Dendritic cell treated with granulocyte-macrophage colony-stimulating factor and Interleukin-4, amounts not matched to agents 40 ng/mL and 50 ng/mL, for 4 days (primary cell): ENCODE measurements at regions not wholly inside any gene's neighbourhood (a gene's known extent, or its start where the extent isn't known, plus 50 kb on each side); places are given as distances from the start of the nearest gene placed in this dataset.

ENCODE experiments used
- H3K27ac Mint-ChIP-seq: one replicate; pipeline ENCODE4 v1.8.0; 2022; ENCODE audit warnings: mild to moderate bottlenecking, mixed read lengths
- H3K27me3 Mint-ChIP-seq: one replicate; pipeline ENCODE4 v1.8.0; 2022; ENCODE audit warnings: mild to moderate bottlenecking, mixed read lengths
- H3K36me3 Mint-ChIP-seq: one replicate; pipeline ENCODE4 v1.8.0; 2022; ENCODE audit warnings: low read depth, mixed read lengths
- H3K4me1 Mint-ChIP-seq: one replicate; pipeline ENCODE4 v1.8.0; 2022; ENCODE audit warnings: low read depth, mixed read lengths
- H3K4me3 Mint-ChIP-seq: one replicate; pipeline ENCODE4 v1.8.0; 2022; ENCODE audit warnings: mild to moderate bottlenecking, moderate library complexity, mixed read lengths
- H3K9me3 Mint-ChIP-seq: one replicate; pipeline ENCODE4 v1.8.0; 2022; ENCODE audit warnings: mixed read lengths
- intact Hi-C: fragments of 100-400 bp; cut with micrococcal nuclease; formaldehyde crosslinking; loops from one replicate; pipeline ENCODE4 v1.15.0; 2022

- Mint-ChIP-seq H3K36me3 (no peaks in the 10 kb centered on the region), H3K4me3 (no peak overlapping the region), H3K27me3 (no peaks in the 10 kb centered on the region), H3K27ac (no peak overlapping the region), H3K4me1 (no peaks in the 10 kb centered on the region), H3K9me3 (no peaks in the 10 kb centered on the region)
- intact Hi-C loops: loop anchor here (2.0 kb wide), 1 partner anchor 1001 kb away; no protein-coding TSS in a partner anchor
Observed at GRCh38 chr11:28699701-28700100, 591.5 kb downstream of the METTL15 start.

GRCh38 chr11:28697920-28698827 is 590.0 kb downstream of the METTL15 start:
- Mint-ChIP-seq H3K36me3 (no peaks in the 10 kb centered on the region), H3K27me3 (no peaks in the 10 kb centered on the region), H3K4me3 (no peak overlapping the region), H3K9me3 (no peaks in the 10 kb centered on the region), H3K4me1 (no peaks in the 10 kb centered on the region), H3K27ac (no peak overlapping the region)
- intact Hi-C loops: loop anchor here (2.0 kb wide), 1 partner anchor 999 kb away; no protein-coding TSS in a partner anchor

GRCh38 chr11:28696591-28696990 is 588.4 kb downstream of the METTL15 start:
- Mint-ChIP-seq H3K27me3 (no peaks in the 10 kb centered on the region), H3K36me3 (no peaks in the 10 kb centered on the region), H3K27ac (no peak overlapping the region), H3K9me3 (no peaks in the 10 kb centered on the region), H3K4me3 (no peak overlapping the region), H3K4me1 (no peaks in the 10 kb centered on the region)
- intact Hi-C loops: no loop called here

GRCh38 chr11:28690746-28691145 is 582.6 kb downstream of the METTL15 start:
- H3K36me3 Mint-ChIP-seq: no peaks in the 10 kb centered on the region
- H3K27me3 Mint-ChIP-seq: no peaks in the 10 kb centered on the region
- no peaks in the 10 kb centered on the region for H3K4me1 Mint-ChIP-seq
- no peak overlapping the region for H3K27ac Mint-ChIP-seq
- H3K9me3 Mint-ChIP-seq: no peaks in the 10 kb centered on the region
- intact Hi-C loops: no loop called here
- H3K4me3 Mint-ChIP-seq: no peak overlapping the region

GRCh38 chr11:28684011-28684586 is 575.9 kb downstream of the METTL15 start:
- Mint-ChIP-seq H3K4me1 (no peaks in the 10 kb centered on the region), H3K36me3 (no peaks in the 10 kb centered on the region), H3K9me3 (no peaks in the 10 kb centered on the region), H3K4me3 (no peak overlapping the region), H3K27ac (no peak overlapping the region), H3K27me3 (no peaks in the 10 kb centered on the region)
- intact Hi-C loops: no loop called here

- Mint-ChIP-seq H3K27me3 (no peaks in the 10 kb centered on the region), H3K27ac (no peak overlapping the region), H3K4me3 (no peak overlapping the region), H3K4me1 (no peaks in the 10 kb centered on the region), H3K36me3 (no peaks in the 10 kb centered on the region), H3K9me3 (no peaks in the 10 kb centered on the region)
- intact Hi-C loops: no loop called here
Observed at GRCh38 chr11:28679795-28680468, 571.7 kb downstream of the METTL15 start.

GRCh38 chr11:28677721-28678120 is 569.5 kb downstream of the METTL15 start:
- no peaks in the 10 kb centered on the region for H3K4me1 Mint-ChIP-seq
- no peak overlapping the region for H3K27ac Mint-ChIP-seq
- no peaks in the 10 kb centered on the region for H3K36me3 Mint-ChIP-seq
- no peaks in the 10 kb centered on the region for H3K27me3 Mint-ChIP-seq
- H3K9me3 Mint-ChIP-seq: no peaks in the 10 kb centered on the region
- intact Hi-C loops: no loop called here
- H3K4me3 Mint-ChIP-seq: no peak overlapping the region

- Mint-ChIP-seq H3K9me3 (no peaks in the 10 kb centered on the region), H3K4me1 (no peaks in the 10 kb centered on the region), H3K27me3 (no peaks in the 10 kb centered on the region), H3K36me3 (no peaks in the 10 kb centered on the region), H3K27ac (no peak overlapping the region), H3K4me3 (no peak overlapping the region)
- intact Hi-C loops: no loop called here
Observed at GRCh38 chr11:28675183-28675582, 567.0 kb downstream of the METTL15 start.

GRCh38 chr11:28674433-28675103 is 566.4 kb downstream of the METTL15 start:
- Mint-ChIP-seq H3K9me3 (no peaks in the 10 kb centered on the region), H3K4me1 (no peaks in the 10 kb centered on the region), H3K36me3 (no peaks in the 10 kb centered on the region), H3K27me3 (no peaks in the 10 kb centered on the region), H3K27ac (no peak overlapping the region), H3K4me3 (no peak overlapping the region)
- intact Hi-C loops: no loop called here

GRCh38 chr11:28673691-28674432 is 565.7 kb downstream of the METTL15 start:
- Mint-ChIP-seq H3K4me3 (no peak overlapping the region), H3K4me1 (no peaks in the 10 kb centered on the region), H3K27me3 (no peaks in the 10 kb centered on the region), H3K27ac (no peak overlapping the region), H3K36me3 (no peaks in the 10 kb centered on the region), H3K9me3 (no peaks in the 10 kb centered on the region)
- intact Hi-C loops: no loop called here

GRCh38 chr11:28671274-28671673 is 563.1 kb downstream of the METTL15 start:
- no peaks in the 10 kb centered on the region for H3K27me3 Mint-ChIP-seq
- no peaks in the 10 kb centered on the region for H3K9me3 Mint-ChIP-seq
- H3K36me3 Mint-ChIP-seq: no peaks in the 10 kb centered on the region
- no peak overlapping the region for H3K4me3 Mint-ChIP-seq
- no peak overlapping the region for H3K27ac Mint-ChIP-seq
- H3K4me1 Mint-ChIP-seq: no peaks in the 10 kb centered on the region
- intact Hi-C loops: no loop called here

- no peak overlapping the region for H3K27ac Mint-ChIP-seq
- H3K9me3 Mint-ChIP-seq: no peaks in the 10 kb centered on the region
- H3K4me3 Mint-ChIP-seq: no peak overlapping the region
- no peaks in the 10 kb centered on the region for H3K27me3 Mint-ChIP-seq
- intact Hi-C loops: no loop called here
- H3K36me3 Mint-ChIP-seq: no peaks in the 10 kb centered on the region
- no peaks in the 10 kb centered on the region for H3K4me1 Mint-ChIP-seq
Observed at GRCh38 chr11:28666632-28667031, 558.4 kb downstream of the METTL15 start.

GRCh38 chr11:28659716-28660348 is 551.6 kb downstream of the METTL15 start:
- Mint-ChIP-seq H3K4me3 (no peak overlapping the region), H3K27ac (no peak overlapping the region), H3K9me3 (no peaks in the 10 kb centered on the region)

More at GRCh38 chr11:28659716-28660348, 551.6 kb downstream of the METTL15 start:
- Mint-ChIP-seq H3K4me1 (no peaks in the 10 kb centered on the region), H3K27me3 (no peaks in the 10 kb centered on the region), H3K36me3 (no peaks in the 10 kb centered on the region)
- intact Hi-C loops: no loop called here
